ENCODE measurements at regions not wholly inside any gene's neighbourhood (a gene's known extent, or its start where the extent isn't known, plus 50 kb on each side); places are given as distances from the start of the nearest gene placed in this dataset.

GRCh38 chr17:14959106-14959648 lies 305.9 kb downstream of the PMP22 start:
- TF ChIP-seq, protein P1, sequence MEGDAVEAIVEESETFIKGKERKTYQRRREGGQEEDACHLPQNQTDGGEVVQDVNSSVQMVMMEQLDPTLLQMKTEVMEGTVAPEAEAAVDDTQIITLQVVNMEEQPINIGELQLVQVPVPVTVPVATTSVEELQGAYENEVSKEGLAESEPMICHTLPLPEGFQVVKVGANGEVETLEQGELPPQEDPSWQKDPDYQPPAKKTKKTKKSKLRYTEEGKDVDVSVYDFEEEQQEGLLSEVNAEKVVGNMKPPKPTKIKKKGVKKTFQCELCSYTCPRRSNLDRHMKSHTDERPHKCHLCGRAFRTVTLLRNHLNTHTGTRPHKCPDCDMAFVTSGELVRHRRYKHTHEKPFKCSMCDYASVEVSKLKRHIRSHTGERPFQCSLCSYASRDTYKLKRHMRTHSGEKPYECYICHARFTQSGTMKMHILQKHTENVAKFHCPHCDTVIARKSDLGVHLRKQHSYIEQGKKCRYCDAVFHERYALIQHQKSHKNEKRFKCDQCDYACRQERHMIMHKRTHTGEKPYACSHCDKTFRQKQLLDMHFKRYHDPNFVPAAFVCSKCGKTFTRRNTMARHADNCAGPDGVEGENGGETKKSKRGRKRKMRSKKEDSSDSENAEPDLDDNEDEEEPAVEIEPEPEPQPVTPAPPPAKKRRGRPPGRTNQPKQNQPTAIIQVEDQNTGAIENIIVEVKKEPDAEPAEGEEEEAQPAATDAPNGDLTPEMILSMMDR (IDR thresholded peaks at IDR 0.05 in 2 of 3, conservative IDR thresholded peaks at IDR 0.05 in 1 of 3; ENCODE audit: borderline replicate concordance in 1 of 3, insufficient read depth in 1 of 3, low read depth in 2 of 3, low read length in 2 of 3): no peak
- TF ChIP-seq POLR2AphosphoS5 (IDR thresholded peaks at IDR 0.05; ENCODE audit: low read depth, low read length): no peak
